ENCODE measurements at regions not wholly inside any gene's neighbourhood (a gene's known extent, or its start where the extent isn't known, plus 50 kb on each side); places are given as distances from the start of the nearest gene placed in this dataset.

GRCh38 chr13:74575729-74576125, 441.5 kb upstream of the KLF12 start:
- TF ChIP-seq MAX (IDR thresholded peaks at IDR 0.05) (no peak), TCF12 (IDR thresholded peaks at IDR 0.05; ENCODE audit: low read depth) (no peak), CEBPB (IDR thresholded peaks at IDR 0.05) (no peak), USF1 (IDR thresholded peaks at IDR 0.05) (no peak), EP300 (IDR thresholded peaks at IDR 0.05; ENCODE audit: borderline replicate concordance) (no peak), CREB1 (IDR thresholded peaks at IDR 0.05; ENCODE audit: low read depth) (no peak), REST (IDR thresholded peaks at IDR 0.05; ENCODE audit: low read depth) (no peak)

Measured in Ishikawa (cell line).